Uterus (tissue), 2 donors: ENCODE measurements at regions not wholly inside any gene's neighbourhood (a gene's known extent, or its start where the extent isn't known, plus 50 kb on each side); places are given as distances from the start of the nearest gene placed in this dataset.

Experiments used
- CTCF ChIP-seq, 4 experiments: fragments of 200-600 bp in 2 of 4; fragments of 450-650 bp in 2 of 4; sonication (generic) in 2 of 4; IDR thresholded peaks; one replicate each; pipeline ENCODE4 v1.5.1; 2016 to 2019; ENCODE audit warnings: antibody characterized with exemption in 4 of 4, mild to moderate bottlenecking in 2 of 4, moderate library complexity in 1 of 4
- POLR2A ChIP-seq, 2 donors: fragments of 450-650 bp; IDR thresholded peaks; one replicate each; pipeline ENCODE4 v1.6.1; 2016; ENCODE audit warnings: antibody characterized with exemption in 2 of 2, mild to moderate bottlenecking in 1 of 2, moderate library complexity in 1 of 2

DNA sequence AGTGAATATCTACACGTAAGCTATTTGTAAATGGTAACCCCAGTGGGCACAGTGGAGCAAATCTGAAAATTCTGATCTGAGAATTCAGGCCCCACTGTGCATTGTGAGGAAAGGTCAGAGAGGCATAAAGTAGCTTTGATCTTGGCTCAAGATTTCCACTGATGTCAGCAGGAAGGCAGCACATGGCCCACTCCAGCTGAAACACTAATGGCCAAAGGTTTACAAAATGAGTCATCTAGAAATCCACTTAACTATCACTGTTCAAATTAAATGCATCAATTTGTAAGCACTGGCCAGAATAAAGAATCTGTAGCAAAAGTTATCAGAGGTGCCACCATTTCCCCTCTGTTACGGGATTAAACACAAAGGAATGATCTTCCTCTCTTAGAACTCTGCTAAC is 191.6 kb downstream of the C9orf152 start:
- TF ChIP-seq POLR2A (IDR thresholded peaks at IDR 0.05), result no peak
- TF ChIP-seq CTCF (IDR thresholded peaks at IDR 0.05), result no peak
